CD4-positive, CD25-positive, alpha-beta regulatory T cell (primary cell): ENCODE measurements at regions not wholly inside any gene's neighbourhood (a gene's known extent, or its start where the extent isn't known, plus 50 kb on each side); places are given as distances from the start of the nearest gene placed in this dataset.

Source experiments
- ATAC-seq, 2 donors: fragments of 150-1000 bp; cut with Tn5 transposase; one replicate each; pipeline ENCODE4 v1.10.0; 2021; ENCODE audit warnings: low read depth in 2 of 2, moderate number of reproducible peaks in 2 of 2, moderate library complexity in 1 of 2
- DNase-seq, 3 donors: peaks; one replicate each; pipeline versions ENCODE4 v3.0.0 to v3.0.0-alpha.2; 2012 to 2022; ENCODE audit warnings: mixed read lengths in 1 of 3
- H3K27ac ChIP-seq: one replicate; pipeline ENCODE4 v1.7.0; 2013; ENCODE audit warnings: mild to moderate bottlenecking, low read length; ENCODE audit not compliant: insufficient read depth, poor library complexity, severe bottlenecking
- H3K27me3 ChIP-seq: one replicate; pipeline ENCODE4 v1.7.0; 2013; ENCODE audit warnings: low read length; ENCODE audit not compliant: control insufficient read depth, insufficient read depth
- H3K36me3 ChIP-seq: one replicate; pipeline ENCODE4 v1.7.0; 2013; ENCODE audit warnings: mild to moderate bottlenecking, low read length, moderate library complexity; ENCODE audit not compliant: control insufficient read depth, insufficient read depth
- H3K4me1 ChIP-seq: 2 replicates; pipeline ENCODE4 v1.7.0; 2013; ENCODE audit warnings: mild to moderate bottlenecking, low read length; ENCODE audit not compliant: insufficient read depth, control insufficient read depth, poor library complexity, severe bottlenecking
- H3K4me3 ChIP-seq: one replicate; pipeline ENCODE4 v1.7.0; 2013; ENCODE audit warnings: low read depth, mild to moderate bottlenecking, low read length, moderate library complexity
- H3K9me3 ChIP-seq, 2 experiments: 1 replicate in 1 of 2; 2 replicates in 1 of 2; pipeline ENCODE4 v1.7.0; 2013; ENCODE audit warnings: low read length in 2 of 2, mild to moderate bottlenecking in 1 of 2, moderate library complexity in 1 of 2; ENCODE audit not compliant: control insufficient read depth in 2 of 2
- H3K27ac Mint-ChIP-seq, 3 donors: one replicate each; pipeline ENCODE4 v1.8.0; 2020 to 2022; ENCODE audit warnings: mild to moderate bottlenecking in 3 of 3, mixed read lengths in 3 of 3, moderate library complexity in 2 of 3
- H3K27me3 Mint-ChIP-seq: one replicate; pipeline ENCODE4 v1.8.0; 2022; ENCODE audit warnings: mild to moderate bottlenecking, mixed read lengths
- H3K36me3 Mint-ChIP-seq: one replicate; pipeline ENCODE4 v1.8.0; 2020; ENCODE audit warnings: mixed read lengths
- H3K4me1 Mint-ChIP-seq, 4 donors: one replicate each; pipeline ENCODE4 v1.8.0; 2020 to 2022; ENCODE audit warnings: mixed read lengths in 4 of 4, mild to moderate bottlenecking in 1 of 4
- H3K4me3 Mint-ChIP-seq, 4 donors: one replicate each; pipeline ENCODE4 v1.8.0; 2020 to 2022; ENCODE audit warnings: mild to moderate bottlenecking in 4 of 4, mixed read lengths in 4 of 4, moderate library complexity in 3 of 4
- H3K9me3 Mint-ChIP-seq, 7 donors: one replicate each; pipeline ENCODE4 v1.8.0; 2020 to 2022; ENCODE audit warnings: mixed read lengths in 7 of 7, mild to moderate bottlenecking in 3 of 7, moderate library complexity in 2 of 7

DNA sequence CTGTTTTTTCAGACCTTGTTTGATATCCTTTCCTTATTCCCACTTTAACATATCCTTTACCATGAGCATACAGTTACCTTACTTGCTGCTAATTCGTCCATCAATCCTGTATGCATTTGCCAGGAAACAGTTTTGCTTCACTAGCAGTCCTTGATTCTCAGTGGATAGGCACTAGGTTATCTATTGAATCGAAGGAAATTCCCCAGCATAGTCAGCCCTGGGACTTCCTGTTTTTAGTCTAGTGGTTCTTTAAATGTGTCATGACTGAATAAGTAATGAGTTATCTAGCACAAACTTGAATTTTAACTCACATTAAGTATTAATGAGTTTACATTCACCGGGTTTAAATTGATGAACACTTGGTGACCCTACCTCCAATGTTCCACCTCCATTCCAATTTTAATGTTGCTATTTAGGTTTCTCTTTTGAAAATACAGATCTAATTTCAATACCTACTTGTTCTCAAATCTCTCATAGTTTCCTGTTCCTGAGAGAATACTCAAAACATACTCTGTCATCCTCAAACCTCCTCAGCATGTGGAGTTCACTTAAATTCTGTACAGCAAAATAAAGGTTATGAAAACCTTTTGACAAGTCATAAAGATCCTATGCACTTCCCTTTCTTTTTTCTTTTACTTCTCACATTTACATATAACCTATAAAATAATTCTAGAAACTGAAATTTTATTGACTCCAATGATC, 1375.1 kb upstream of the TENM4 start:
- Histone ChIP-seq H3K27me3 (no peaks in the 10 kb centered on the region), H3K4me1 (no peaks in the 10 kb centered on the region), H3K9me3 (no peaks in the 10 kb centered on the region), H3K4me3 (no peak overlapping the region), H3K27ac (no peak overlapping the region), H3K36me3 (no peaks in the 10 kb centered on the region)
- ATAC-seq (peak in 1 of 2 donors; percentile 31), DNase-seq (no peak)
- H3K9me3 Mint-ChIP-seq = peaks cover 0 to 11% (median 6%) of the 10 kb centered on the region in 7 donors
- H3K4me3 Mint-ChIP-seq = peak overlapping the region in 1 of 4 donors; percentile 45
- no peaks in the 10 kb centered on the region for H3K27me3 Mint-ChIP-seq
- no peaks in the 10 kb centered on the region for H3K36me3 Mint-ChIP-seq
- peak overlapping the region in 1 of 3 donors; percentile 87 for H3K27ac Mint-ChIP-seq
- no peaks in the 10 kb centered on the region for H3K4me1 Mint-ChIP-seq

DNA sequence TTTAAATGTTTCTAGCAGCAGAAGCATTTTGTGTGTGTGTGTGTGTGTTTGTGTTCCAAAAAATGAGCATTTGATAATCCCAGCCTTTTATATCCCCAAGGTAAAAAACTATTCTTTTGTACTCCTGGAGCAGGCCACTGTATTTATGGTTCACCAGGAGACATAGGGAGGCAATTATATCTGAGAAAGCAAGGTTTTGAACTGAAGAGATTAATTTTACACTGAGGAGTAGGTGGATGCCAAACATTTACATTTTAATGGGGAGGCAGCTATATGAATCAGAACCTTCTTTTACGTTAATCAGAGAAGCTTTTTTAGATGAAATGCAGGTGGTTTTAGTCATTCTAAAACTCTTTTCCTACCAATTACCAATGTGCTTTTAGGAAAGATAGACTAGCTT, 1374.0 kb upstream of the TENM4 start:
- DNase-seq = no peak
- no peak for ATAC-seq
- H3K27ac Mint-ChIP-seq = no peak overlapping the region

DNA sequence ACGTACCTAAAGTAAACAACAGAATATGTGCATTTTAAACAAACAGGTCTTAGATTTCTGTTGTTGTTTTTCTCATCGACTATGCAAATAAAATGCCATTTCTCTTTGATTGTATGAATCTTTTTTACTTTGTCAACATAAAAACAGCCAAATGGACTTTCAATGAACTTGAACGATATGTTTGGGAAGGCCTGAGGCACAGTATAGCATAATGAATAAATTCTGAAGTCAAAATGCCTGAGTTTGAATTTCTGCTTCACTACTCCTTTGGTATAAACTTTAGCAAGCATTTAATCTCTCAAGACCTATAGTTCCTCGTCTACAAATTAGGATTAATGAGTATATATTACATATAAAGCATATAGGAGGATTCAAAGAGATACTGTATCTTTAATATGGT, 1369.9 kb upstream of the TENM4 start:
- Mint-ChIP-seq H3K27me3 (no peaks in the 10 kb centered on the region), H3K36me3 (no peaks in the 10 kb centered on the region), H3K4me3 (no peak overlapping the region), H3K27ac (no peak overlapping the region), H3K4me1 (no peaks in the 10 kb centered on the region), H3K9me3 (peaks cover 0 to 4% (median 1%) of the 10 kb centered on the region in 7 donors)
- H3K36me3 ChIP-seq = no peaks in the 10 kb centered on the region
- ATAC-seq (no peak), DNase-seq (no peak)
- peaks cover 0 to 4% of the 10 kb centered on the region in 2 experiments for H3K9me3 ChIP-seq
- no peak overlapping the region for H3K4me3 ChIP-seq
- no peaks in the 10 kb centered on the region for H3K27me3 ChIP-seq
- no peak overlapping the region for H3K27ac ChIP-seq
- no peaks in the 10 kb centered on the region for H3K4me1 ChIP-seq

More for the DNA sequence above, 1374.0 kb upstream of the TENM4 start:
- Mint-ChIP-seq H3K4me3 (no peak overlapping the region), H3K4me1 (no peaks in the 10 kb centered on the region), H3K9me3 (peaks cover 0 to 13% (median 3%) of the 10 kb centered on the region in 7 donors), H3K27me3 (no peaks in the 10 kb centered on the region), H3K36me3 (no peaks in the 10 kb centered on the region)
- no peaks in the 10 kb centered on the region for H3K4me1 ChIP-seq
- no peak overlapping the region for H3K4me3 ChIP-seq
- peaks cover 0 to 4% of the 10 kb centered on the region in 2 experiments for H3K9me3 ChIP-seq
- H3K36me3 ChIP-seq = no peaks in the 10 kb centered on the region
- no peaks in the 10 kb centered on the region for H3K27me3 ChIP-seq
- H3K27ac ChIP-seq = no peak overlapping the region

DNA sequence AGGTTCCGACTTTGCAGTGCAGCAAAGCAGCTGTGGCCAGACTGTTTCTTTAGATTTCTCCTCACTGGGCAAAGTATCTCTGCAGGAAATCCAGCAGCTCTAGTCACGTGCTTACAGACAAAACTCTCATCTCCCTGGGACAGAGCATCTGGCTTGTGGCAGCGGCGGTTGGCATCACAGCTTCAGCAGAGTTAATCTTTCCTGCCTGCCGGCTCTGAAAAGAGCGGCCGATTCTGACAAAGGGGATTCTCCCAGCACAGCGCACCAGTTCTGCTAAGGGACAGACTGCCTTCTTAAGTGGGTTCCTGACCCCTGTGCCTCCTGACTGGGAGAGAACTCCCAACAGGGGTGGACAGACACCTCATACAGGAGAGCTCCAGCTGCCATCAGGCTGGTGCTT, 1357.3 kb upstream of the TENM4 start:
- Mint-ChIP-seq H3K27ac (no peak overlapping the region), H3K27me3 (no peaks in the 10 kb centered on the region), H3K4me3 (no peak overlapping the region), H3K4me1 (no peaks in the 10 kb centered on the region), H3K9me3 (peaks cover 4 to 29% (median 10%) of the 10 kb centered on the region in 7 donors), H3K36me3 (no peaks in the 10 kb centered on the region)
- H3K36me3 ChIP-seq = no peaks in the 10 kb centered on the region
- H3K4me3 ChIP-seq = no peak overlapping the region
- no peaks in the 10 kb centered on the region for H3K27me3 ChIP-seq
- H3K9me3 ChIP-seq = peaks cover 2 to 4% of the 10 kb centered on the region in 2 experiments
- no peak overlapping the region for H3K27ac ChIP-seq
- no peak for DNase-seq
- no peaks in the 10 kb centered on the region for H3K4me1 ChIP-seq
- ATAC-seq = no peak

DNA sequence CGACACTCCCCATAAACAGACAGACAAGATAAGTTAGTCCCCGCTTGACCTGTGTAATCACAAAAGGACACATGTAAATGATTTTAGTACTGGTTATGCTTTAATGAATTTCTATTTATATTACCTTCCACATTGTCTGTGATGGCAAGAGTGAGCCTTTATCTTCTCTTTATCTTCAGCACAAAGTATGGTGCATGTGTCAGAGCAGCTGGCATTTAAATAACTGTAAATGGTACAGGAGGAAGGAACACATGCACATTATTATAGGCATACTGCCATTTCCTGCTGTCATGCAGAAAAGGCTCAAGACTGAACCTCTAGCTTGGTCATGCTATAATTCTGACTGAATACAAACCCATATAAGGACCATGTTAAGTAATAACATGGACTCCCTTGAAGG, 1342.7 kb upstream of the TENM4 start:
- no peak overlapping the region for H3K27ac Mint-ChIP-seq
- no peaks in the 10 kb centered on the region for H3K4me1 ChIP-seq
- H3K27ac ChIP-seq = no peak overlapping the region
- peaks cover 6 to 17% (median 12%) of the 10 kb centered on the region in 7 donors for H3K9me3 Mint-ChIP-seq
- no peaks in the 10 kb centered on the region for H3K4me1 Mint-ChIP-seq
- peaks cover 0 to 4% of the 10 kb centered on the region in 2 experiments for H3K9me3 ChIP-seq
- H3K27me3 Mint-ChIP-seq = no peaks in the 10 kb centered on the region
- no peaks in the 10 kb centered on the region for H3K27me3 ChIP-seq
- no peak overlapping the region for H3K4me3 ChIP-seq
- H3K36me3 ChIP-seq = no peaks in the 10 kb centered on the region
- H3K4me3 Mint-ChIP-seq = no peak overlapping the region
- ATAC-seq (no peak), DNase-seq (no peak)
- H3K36me3 Mint-ChIP-seq = no peaks in the 10 kb centered on the region

DNA sequence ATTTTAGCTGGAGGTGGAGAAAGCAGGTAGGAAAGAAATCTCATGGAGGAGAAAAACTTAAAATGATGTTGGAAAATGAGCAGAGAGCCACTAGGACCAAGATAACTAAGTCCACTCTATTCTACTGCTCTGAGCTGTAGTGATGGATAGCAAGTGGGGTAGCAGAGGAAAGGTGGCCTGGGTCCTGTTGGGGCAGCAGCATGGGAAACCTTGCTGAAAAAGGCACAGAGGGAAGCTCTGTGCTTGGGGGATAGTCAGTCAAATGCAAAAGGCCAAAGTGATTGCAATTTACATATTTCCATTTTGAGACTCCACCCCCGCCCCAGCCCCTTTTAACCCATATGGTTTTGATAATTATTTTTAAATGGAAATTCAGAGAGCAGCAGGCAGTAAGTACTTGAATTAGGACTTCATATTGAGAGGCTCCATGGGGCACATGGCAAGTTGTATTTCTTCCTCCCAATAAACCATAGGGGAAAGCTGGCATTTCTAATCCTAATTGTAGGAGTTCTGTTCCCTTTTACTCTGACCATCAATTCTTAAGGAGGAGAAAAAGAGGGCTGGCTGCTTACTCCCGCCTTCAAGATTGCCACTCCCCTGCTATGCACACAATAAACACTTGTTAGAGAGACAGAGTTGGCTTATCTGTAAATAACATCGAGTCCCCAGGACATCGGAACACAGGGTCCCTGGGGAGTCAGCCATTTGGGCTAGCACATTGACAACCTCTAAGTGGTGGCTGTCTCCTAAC, 1341.5 kb upstream of the TENM4 start:
- Mint-ChIP-seq H3K4me1 (no peaks in the 10 kb centered on the region), H3K27me3 (no peaks in the 10 kb centered on the region), H3K36me3 (no peaks in the 10 kb centered on the region), H3K27ac (no peak overlapping the region), H3K9me3 (peaks cover 6 to 14% (median 12%) of the 10 kb centered on the region in 7 donors), H3K4me3 (no peak overlapping the region)
- Histone ChIP-seq H3K4me3 (no peak overlapping the region), H3K9me3 (peaks cover 0 to 4% of the 10 kb centered on the region in 2 experiments), H3K27me3 (no peaks in the 10 kb centered on the region), H3K27ac (no peak overlapping the region), H3K36me3 (no peaks in the 10 kb centered on the region), H3K4me1 (no peaks in the 10 kb centered on the region)
- no peak for ATAC-seq
- DNase-seq = no peak

DNA sequence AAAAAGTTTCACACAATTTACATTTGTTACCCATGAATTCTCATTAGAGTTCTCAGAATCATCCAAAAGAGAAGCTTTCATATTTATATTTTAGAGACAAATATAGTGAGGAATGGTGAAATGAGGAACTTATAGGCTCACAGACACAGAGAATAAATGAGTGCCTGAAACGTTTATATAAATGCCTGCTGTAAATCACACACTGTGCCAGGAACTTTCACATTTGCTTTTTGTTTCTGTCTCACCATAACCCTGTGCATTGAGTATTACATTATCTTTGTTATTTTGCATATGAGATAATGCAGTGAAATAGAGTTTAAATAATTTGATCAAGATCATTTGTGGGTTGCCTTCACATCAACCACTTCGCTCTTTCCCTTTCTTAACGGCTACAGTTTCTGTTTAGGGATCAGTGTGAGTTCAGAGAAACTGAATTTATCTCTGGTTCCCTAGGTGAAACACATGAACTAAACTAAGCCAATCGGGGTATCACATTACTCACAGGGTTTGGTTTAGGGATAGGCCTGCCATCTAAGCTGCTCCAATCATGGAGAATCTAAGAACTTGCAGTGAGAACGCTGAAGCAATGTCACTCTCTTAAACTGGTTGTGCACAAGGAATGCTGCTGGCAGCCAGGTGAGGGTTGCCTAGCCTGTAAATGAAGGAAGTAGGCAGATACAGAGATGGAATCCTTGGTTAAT, 1339.2 kb upstream of the TENM4 start:
- Mint-ChIP-seq H3K27me3 (no peaks in the 10 kb centered on the region), H3K4me3 (no peak overlapping the region), H3K4me1 (no peaks in the 10 kb centered on the region), H3K9me3 (peaks cover 0 to 13% (median 7%) of the 10 kb centered on the region in 7 donors), H3K36me3 (no peaks in the 10 kb centered on the region), H3K27ac (no peak overlapping the region)
- no peaks in the 10 kb centered on the region for H3K27me3 ChIP-seq
- H3K4me1 ChIP-seq = no peaks in the 10 kb centered on the region
- no peaks in the 10 kb centered on the region for H3K9me3 ChIP-seq
- no peak overlapping the region for H3K27ac ChIP-seq
- no peak overlapping the region for H3K4me3 ChIP-seq
- DNase-seq (no peak), ATAC-seq (no peak)
- H3K36me3 ChIP-seq = no peaks in the 10 kb centered on the region
